Stimulated activated CD8-positive, alpha-beta memory T cell treated with anti-CD3 and anti-CD28 coated beads, Interleukin-2, amount 100 ng/mL, for 1 hour (primary cell): ENCODE measurements at regions not wholly inside any gene's neighbourhood (a gene's known extent, or its start where the extent isn't known, plus 50 kb on each side); places are given as distances from the start of the nearest gene placed in this dataset.

ENCODE experiments used
- DNase-seq, 2 donors: peaks; one replicate each; pipeline ENCODE4 v3.0.0-alpha.2; 2020; ENCODE audit warnings: low read depth in 2 of 2

GRCh38 chr2:8002765-8003393 lies 679.0 kb upstream of the ID2 start:
- DNase-seq = no peak

- no peak for DNase-seq
Observed at GRCh38 chr2:8003462-8004075, 678.3 kb upstream of the ID2 start.

- DNase-seq = no peak
Observed at GRCh38 chr2:8004250-8004681, 677.6 kb upstream of the ID2 start.

DNA sequence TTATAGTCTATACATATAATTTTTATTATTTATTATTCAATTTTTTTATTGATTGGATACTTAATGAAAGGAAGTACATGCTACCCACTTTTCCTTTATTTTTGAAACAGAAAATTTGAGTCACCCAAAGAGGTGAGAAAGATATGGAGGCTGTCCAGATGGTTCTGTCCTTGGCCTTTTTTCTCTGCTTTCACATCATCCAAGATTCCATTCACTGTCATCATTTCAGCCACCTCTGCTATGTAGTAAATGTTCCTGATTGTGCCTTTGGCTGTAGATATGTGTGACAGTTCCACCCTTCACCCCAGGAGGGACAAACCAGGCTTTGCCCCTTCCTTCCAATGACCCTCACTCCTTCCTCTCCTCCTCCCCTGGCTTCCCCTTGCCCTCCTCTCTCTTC lies 675.7 kb upstream of the ID2 start:
- no peak for DNase-seq

DNA sequence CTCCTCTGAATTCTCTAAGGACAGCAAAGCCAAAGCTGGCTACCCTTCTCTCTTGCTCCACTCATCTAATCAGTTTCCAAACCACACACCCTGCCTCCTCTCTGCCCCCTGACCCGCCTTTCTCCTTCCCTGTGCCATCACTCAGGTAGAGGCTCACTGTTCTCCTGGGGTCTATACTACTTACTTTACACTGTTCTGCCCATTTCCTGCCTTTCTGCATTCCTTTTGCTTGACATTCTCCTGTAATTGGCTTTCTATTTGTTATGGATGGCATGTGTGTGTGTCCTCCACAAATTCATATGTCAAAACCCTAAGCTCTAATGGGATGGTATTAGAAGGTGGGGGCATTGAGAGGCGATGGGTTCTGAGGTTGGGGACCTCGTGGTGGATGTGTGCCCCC lies 675.2 kb upstream of the ID2 start:
- no peak for DNase-seq

GRCh38 chr2:8009010-8009597 lies 672.8 kb upstream of the ID2 start:
- DNase-seq = no peak

- DNase-seq = no peak
Observed at GRCh38 chr2:8015848-8016600, 665.8 kb upstream of the ID2 start.

GRCh38 chr2:8016688-8017087 lies 665.2 kb upstream of the ID2 start:
- no peak for DNase-seq

- DNase-seq = no peak
Observed at GRCh38 chr2:8018956-8019355, 662.9 kb upstream of the ID2 start.

DNA sequence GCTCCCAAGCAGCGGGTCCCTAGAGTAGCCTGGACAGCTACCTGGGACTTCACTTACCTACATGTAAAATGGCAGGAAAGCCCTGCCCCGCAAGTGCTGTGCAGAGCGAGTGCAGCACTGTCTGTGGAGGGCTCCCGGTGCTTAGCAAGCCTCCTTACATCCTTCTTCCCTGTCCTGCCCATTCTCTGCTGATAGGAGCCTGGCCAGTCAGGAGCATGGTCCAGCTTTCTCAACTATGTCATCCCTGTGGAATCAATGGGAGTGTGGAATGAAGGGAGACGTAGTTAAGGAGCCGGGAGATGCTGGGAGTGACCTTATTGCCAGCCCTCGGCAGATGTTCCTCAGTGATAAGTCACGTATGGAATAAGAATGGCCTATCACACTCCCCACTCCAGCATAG lies 661.9 kb upstream of the ID2 start:
- no peak for DNase-seq

DNA sequence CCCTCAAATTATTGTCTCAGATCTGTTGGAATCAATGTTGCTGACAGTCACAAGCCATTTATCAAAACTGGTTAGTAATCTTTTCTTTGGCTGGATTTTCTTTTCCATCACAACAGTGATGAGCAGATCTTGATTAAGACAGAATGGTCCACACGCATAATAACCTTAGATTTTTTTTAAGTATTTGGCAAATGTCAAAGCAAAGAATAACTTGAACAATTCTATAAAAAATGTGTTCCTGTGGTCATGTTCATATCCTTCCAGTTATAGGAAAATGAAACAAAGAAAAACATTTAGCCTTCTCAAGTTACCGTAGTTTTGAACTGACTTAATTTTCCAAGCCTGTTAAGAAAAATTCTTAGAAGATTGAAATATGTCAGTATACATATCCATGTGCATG lies 659.9 kb upstream of the ID2 start:
- DNase-seq = no peak

DNA sequence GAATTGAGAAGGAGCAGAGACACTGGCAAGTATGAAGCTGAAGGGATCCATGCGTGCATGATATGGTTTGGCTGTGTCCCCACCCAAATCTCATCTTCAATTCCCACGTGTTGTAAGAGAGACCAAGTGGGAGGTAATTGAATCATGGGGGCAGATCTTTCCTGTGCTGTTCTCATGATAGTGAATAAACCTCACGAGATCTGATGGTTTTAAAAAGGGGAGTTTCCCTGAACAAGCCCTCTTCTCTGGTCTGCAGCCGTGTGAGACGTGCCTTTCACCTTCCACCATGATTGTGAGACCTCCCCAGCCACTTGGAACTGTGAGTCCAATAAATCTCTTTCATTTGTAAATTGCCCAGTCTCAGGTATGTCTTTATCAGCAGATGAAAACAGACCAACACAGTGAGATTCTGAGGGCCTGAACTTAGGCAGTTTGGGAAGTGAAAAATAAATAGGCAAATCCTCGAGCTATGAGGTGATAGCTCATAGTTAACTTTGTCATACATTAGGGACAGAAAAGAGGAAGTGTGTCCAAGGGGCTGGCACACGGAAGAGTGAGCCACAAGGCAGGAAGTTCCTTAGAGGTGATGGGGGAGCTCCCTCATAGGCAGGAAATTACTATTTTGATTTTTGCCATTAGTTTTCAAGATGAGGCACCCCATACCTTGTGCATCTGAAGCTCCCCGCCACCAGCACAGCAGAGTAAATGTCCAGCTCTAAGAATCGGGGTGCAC lies 658.8 kb upstream of the ID2 start:
- no peak for DNase-seq

- no peak for DNase-seq
Observed at GRCh38 chr2:8024506-8024905, 657.4 kb upstream of the ID2 start.

DNA sequence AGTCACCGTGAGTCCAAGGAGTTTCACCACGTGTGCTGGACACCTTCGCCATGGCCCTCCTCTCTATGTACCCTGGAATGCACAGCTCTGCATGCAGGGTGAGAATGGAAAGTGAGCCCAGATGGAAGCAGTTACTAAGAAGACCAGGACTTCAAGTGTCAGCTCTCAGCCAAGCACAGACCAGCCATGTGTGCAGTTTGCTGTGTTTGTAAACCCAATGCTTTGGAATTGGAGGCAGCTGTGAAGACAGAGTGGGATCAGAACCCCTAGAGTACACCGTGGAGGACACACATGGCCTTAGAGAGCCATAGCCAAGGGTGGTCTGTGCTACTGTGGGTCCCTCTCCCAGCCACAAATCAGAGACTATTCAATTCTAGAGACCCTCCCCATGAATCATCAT lies 655.5 kb upstream of the ID2 start:
- no peak for DNase-seq

DNA sequence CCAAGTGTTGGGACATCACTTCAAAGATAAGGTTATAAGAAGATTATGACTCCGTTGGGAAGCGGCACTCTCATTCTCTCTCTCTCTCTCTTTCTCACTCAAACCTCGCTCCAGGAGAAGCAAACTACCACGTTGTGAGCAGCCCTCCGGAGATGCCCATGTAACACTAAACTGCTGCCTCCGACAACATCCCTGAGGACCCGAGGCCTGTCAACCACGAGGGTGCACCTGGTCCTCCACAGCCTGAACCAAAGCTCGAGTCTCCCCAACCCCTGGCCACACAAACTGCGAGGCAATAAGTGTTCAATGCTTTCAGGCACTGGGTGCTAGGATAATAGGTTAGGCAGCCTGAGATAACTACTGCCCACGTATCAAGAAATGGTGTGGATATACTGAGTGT lies 654.5 kb upstream of the ID2 start:
- no peak for DNase-seq

- DNase-seq = no peak
Observed at GRCh38 chr2:8028036-8028435, 653.8 kb upstream of the ID2 start.

DNA sequence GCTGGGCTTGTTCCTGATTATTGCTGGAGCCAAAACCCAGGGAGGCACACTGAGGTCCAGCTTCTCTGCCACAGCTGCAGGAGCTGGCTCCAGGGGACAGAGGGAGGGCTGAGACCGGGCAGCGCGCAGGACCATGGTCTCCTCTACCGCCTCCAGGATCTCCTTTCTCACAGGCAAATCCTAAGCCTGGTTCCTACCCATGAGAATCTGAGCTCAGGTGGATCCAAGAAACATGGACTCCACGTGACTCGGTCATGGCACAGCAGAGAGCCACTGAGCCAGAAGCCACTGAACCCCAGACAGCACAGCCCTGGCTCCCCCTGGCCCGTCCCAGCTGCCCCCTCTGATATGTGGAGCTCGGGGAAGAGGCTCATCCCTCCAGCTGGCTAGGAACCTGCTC lies 653.4 kb upstream of the ID2 start:
- DNase-seq = no peak

DNA sequence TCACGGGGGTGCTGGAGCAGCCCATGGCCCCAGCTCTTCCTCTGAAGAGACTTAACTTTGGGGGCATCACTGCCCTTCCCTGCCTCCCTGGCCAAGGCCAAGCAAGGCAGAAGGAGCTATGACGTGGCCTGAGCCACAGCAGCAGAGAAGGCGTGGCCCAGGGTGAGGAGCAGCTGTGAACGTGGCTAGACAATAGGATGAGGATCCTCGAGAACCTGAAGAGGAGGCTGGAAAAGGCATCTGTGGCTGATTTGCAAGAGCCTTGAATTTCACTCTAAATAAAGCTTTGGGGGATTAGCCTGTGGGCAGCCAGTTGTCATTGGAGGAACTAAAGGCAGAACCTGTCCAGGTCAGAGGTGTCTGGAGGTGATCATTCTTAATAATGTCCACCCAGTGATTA lies 652.9 kb upstream of the ID2 start:
- DNase-seq = no peak

- DNase-seq = no peak
Observed at GRCh38 chr2:8030573-8031303, 651.1 kb upstream of the ID2 start.

DNA sequence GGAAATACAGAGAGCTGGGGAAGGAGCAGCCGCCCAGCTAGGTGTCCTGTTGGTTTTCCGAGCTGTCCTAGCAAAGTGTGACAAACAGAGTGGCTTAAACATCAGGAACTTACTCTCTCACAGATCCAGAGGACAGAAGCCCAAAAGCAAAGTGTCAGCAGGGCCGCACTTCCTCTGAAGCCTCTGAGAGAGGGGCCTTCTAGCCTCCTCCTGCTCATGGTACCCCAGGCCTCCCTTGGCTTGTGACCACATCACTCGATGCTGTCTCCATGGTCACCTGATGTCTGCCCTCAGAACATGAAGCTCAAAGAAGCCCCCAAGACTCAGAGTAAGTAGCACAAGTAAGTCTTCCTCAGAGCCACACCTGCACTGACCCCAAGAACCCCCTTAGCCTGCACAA lies 650.5 kb upstream of the ID2 start:
- DNase-seq = no peak

GRCh38 chr2:8033546-8034096 lies 648.2 kb upstream of the ID2 start:
- DNase-seq = no peak
